NCI-H1436 treated with DMSO at 0.1 percent for 48 hours (cell line): ENCODE measurements at regions not wholly inside any gene's neighbourhood (a gene's known extent, or its start where the extent isn't known, plus 50 kb on each side); places are given as distances from the start of the nearest gene placed in this dataset.
A peak's percentile ranks its signal among the peaks of the same experiment; 100 is the strongest.
"Not testable (repeated sequence)": the region's sequence is repeated elsewhere in the genome, so short reads cannot be mapped to it uniquely, and the experiment has no call there.

Experiments
- DNase-seq: peaks from one replicate; lab custom pipeline; 2025; lab: John Stamatoyannopoulos, UW

- DNase-seq: peak; percentile 26
Observed at GRCh38 chr14:95597784-95598211, 62.9 kb downstream of the GLRX5 start.

- no peak for DNase-seq
Observed at GRCh38 chr14:95601650-95602049, 66.8 kb downstream of the GLRX5 start.

GRCh38 chr14:95603415-95603814, 68.6 kb downstream of the GLRX5 start:
- DNase-seq: no peak

- no peak for DNase-seq
Observed at GRCh38 chr14:95606266-95606665, 71.4 kb downstream of the GLRX5 start.

- DNase-seq: no peak
Observed at GRCh38 chr14:95608637-95609235, 73.9 kb downstream of the GLRX5 start.

- no peak for DNase-seq
Observed at GRCh38 chr14:95609398-95609990, 74.6 kb downstream of the GLRX5 start.

GRCh38 chr14:95611293-95611880, 74.8 kb upstream of the TCL1B start:
- no peak for DNase-seq

GRCh38 chr14:95614349-95614748, 71.9 kb upstream of the TCL1B start:
- DNase-seq: no peak

- DNase-seq: no peak
Observed at GRCh38 chr14:95616745-95617144, 69.5 kb upstream of the TCL1B start.

- DNase-seq: peak; percentile 7
Observed at GRCh38 chr14:95619785-95620417, 66.3 kb upstream of the TCL1B start.

- no peak for DNase-seq
Observed at GRCh38 chr14:95620659-95621059, 65.6 kb upstream of the TCL1B start.

GRCh38 chr14:95623195-95623594, 63.0 kb upstream of the TCL1B start:
- DNase-seq: no peak

- DNase-seq: not testable (repeated sequence)
Observed at GRCh38 chr14:95625710-95626109, 60.5 kb upstream of the TCL1B start.

GRCh38 chr14:95635051-95635450, 51.2 kb upstream of the TCL1B start:
- no peak for DNase-seq
